ENCODE measurements at regions not wholly inside any gene's neighbourhood (a gene's known extent, or its start where the extent isn't known, plus 50 kb on each side); places are given as distances from the start of the nearest gene placed in this dataset.

DNA sequence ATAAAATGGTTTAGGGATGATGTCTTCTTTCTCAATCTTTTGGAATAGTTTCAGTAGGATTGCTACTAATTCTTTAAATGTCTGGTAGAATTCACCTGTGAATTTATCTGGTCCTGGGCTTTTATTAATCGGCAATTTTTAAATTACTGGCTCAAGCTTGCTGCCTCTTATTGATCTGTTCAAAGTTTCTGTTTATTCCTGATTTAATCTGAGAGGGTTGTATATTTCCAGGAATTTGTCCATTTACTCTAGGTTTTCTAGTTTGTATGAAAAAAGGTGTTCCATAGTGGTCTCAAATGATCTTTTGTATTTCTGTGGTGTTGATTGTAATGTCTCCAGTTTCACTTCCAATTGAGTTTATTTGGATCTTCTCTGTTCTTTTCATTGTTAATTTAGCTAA lies 617.8 kb downstream of the LTN1 start:
- Histone ChIP-seq H3K36me3 (ENCODE audit: insufficient read depth, low read length) (no peaks in the 10 kb centered on the region), H3K9ac (ENCODE audit: low read length) (no peak overlapping the region), H3K4me1 (ENCODE audit: insufficient read depth, low read length) (peaks cover 4% of the 10 kb centered on the region), H2AFZ (ENCODE audit: low read depth, low read length) (no peak overlapping the region), H3K79me2 (ENCODE audit: insufficient read depth, low read length) (no peaks in the 10 kb centered on the region), H3K4me2 (ENCODE audit: low read length) (no peak overlapping the region), H3K4me3 (ENCODE audit: insufficient read depth, low read depth, low read length) (no peak overlapping the region), H4K20me1 (ENCODE audit: insufficient read depth, low read length) (no peaks in the 10 kb centered on the region), H3K9me3 (ENCODE audit: insufficient read depth, low read depth, low read length) (no peaks in the 10 kb centered on the region), H3K27ac (ENCODE audit: low read depth, low read length) (no peak overlapping the region), H3K27me3 (ENCODE audit: insufficient read depth, low read length) (no peaks in the 10 kb centered on the region)
- Mint-ChIP-seq H3K4me1 (ENCODE audit: low read depth, unreplicated experiment) (no peaks in the 10 kb centered on the region), H3K27ac (ENCODE audit: unreplicated experiment) (no peak overlapping the region), H3K27me3 (ENCODE audit: low read depth, unreplicated experiment) (no peaks in the 10 kb centered on the region), H3K4me3 (ENCODE audit: unreplicated experiment) (no peak overlapping the region), H3K9me3 (ENCODE audit: unreplicated experiment) (peaks cover 1% of the 10 kb centered on the region), H3K36me3 (ENCODE audit: low read depth, unreplicated experiment) (no peaks in the 10 kb centered on the region)
- FAIRE-seq: no peak
- no peak for TF ChIP-seq EZH2 (IDR thresholded peaks at IDR 0.05; ENCODE audit: insufficient read depth, low read length)
- TF ChIP-seq, protein P1, sequence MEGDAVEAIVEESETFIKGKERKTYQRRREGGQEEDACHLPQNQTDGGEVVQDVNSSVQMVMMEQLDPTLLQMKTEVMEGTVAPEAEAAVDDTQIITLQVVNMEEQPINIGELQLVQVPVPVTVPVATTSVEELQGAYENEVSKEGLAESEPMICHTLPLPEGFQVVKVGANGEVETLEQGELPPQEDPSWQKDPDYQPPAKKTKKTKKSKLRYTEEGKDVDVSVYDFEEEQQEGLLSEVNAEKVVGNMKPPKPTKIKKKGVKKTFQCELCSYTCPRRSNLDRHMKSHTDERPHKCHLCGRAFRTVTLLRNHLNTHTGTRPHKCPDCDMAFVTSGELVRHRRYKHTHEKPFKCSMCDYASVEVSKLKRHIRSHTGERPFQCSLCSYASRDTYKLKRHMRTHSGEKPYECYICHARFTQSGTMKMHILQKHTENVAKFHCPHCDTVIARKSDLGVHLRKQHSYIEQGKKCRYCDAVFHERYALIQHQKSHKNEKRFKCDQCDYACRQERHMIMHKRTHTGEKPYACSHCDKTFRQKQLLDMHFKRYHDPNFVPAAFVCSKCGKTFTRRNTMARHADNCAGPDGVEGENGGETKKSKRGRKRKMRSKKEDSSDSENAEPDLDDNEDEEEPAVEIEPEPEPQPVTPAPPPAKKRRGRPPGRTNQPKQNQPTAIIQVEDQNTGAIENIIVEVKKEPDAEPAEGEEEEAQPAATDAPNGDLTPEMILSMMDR (IDR thresholded peaks at IDR 0.05; ENCODE audit: insufficient read depth, low read depth, low read length): no peak
- DNase-seq (ENCODE audit: low read depth): no peak

GRCh38 chr21:28371713-28372112 lies 621.0 kb downstream of the LTN1 start:
- DNase-seq (ENCODE audit: low read depth) (no peak), FAIRE-seq (no peak)
- Mint-ChIP-seq H3K9me3 (ENCODE audit: unreplicated experiment) (peaks cover 2% of the 10 kb centered on the region), H3K4me3 (ENCODE audit: unreplicated experiment) (no peak overlapping the region), H3K27me3 (ENCODE audit: low read depth, unreplicated experiment) (no peaks in the 10 kb centered on the region), H3K27ac (ENCODE audit: unreplicated experiment) (no peak overlapping the region), H3K36me3 (ENCODE audit: low read depth, unreplicated experiment) (no peaks in the 10 kb centered on the region), H3K4me1 (ENCODE audit: low read depth, unreplicated experiment) (peaks cover under 1% of the 10 kb centered on the region)
- Histone ChIP-seq H2AFZ (ENCODE audit: low read depth, low read length) (no peak overlapping the region), H3K27me3 (ENCODE audit: insufficient read depth, low read length) (no peaks in the 10 kb centered on the region), H3K9ac (ENCODE audit: low read length) (no peak overlapping the region), H3K79me2 (ENCODE audit: insufficient read depth, low read length) (no peaks in the 10 kb centered on the region), H3K9me3 (ENCODE audit: insufficient read depth, low read depth, low read length) (no peaks in the 10 kb centered on the region), H3K4me3 (ENCODE audit: insufficient read depth, low read depth, low read length) (no peak overlapping the region), H4K20me1 (ENCODE audit: insufficient read depth, low read length) (no peaks in the 10 kb centered on the region), H3K4me2 (ENCODE audit: low read length) (no peak overlapping the region), H3K4me1 (ENCODE audit: insufficient read depth, low read length) (peaks cover 4% of the 10 kb centered on the region), H3K36me3 (ENCODE audit: insufficient read depth, low read length) (no peaks in the 10 kb centered on the region), H3K27ac (ENCODE audit: low read depth, low read length) (no peak overlapping the region)
- TF ChIP-seq, protein P1 (IDR thresholded peaks at IDR 0.05; ENCODE audit: insufficient read depth, low read depth, low read length): no peak
- no peak for TF ChIP-seq EZH2 (IDR thresholded peaks at IDR 0.05; ENCODE audit: insufficient read depth, low read length)

GRCh38 chr21:28359300-28359699 lies 633.4 kb downstream of the LTN1 start:
- no peaks in the 10 kb centered on the region for H3K36me3 Mint-ChIP-seq (ENCODE audit: low read depth, unreplicated experiment)
- H3K4me3 ChIP-seq (ENCODE audit: insufficient read depth, low read depth, low read length): no peak overlapping the region
- no peaks in the 10 kb centered on the region for H3K9me3 Mint-ChIP-seq (ENCODE audit: unreplicated experiment)
- H3K27ac ChIP-seq (ENCODE audit: low read depth, low read length): no peak overlapping the region
- H3K4me2 ChIP-seq (ENCODE audit: low read length): no peak overlapping the region
- FAIRE-seq: no peak
- no peaks in the 10 kb centered on the region for H4K20me1 ChIP-seq (ENCODE audit: insufficient read depth, low read length)
- no peak for TF ChIP-seq EZH2 (IDR thresholded peaks at IDR 0.05; ENCODE audit: insufficient read depth, low read length)
- TF ChIP-seq, protein P1 (IDR thresholded peaks at IDR 0.05; ENCODE audit: insufficient read depth, low read depth, low read length): no peak
- no peak for DNase-seq (ENCODE audit: low read depth)
- H3K27ac Mint-ChIP-seq (ENCODE audit: unreplicated experiment): no peak overlapping the region
- no peaks in the 10 kb centered on the region for H3K79me2 ChIP-seq (ENCODE audit: insufficient read depth, low read length)
- H3K9me3 ChIP-seq (ENCODE audit: insufficient read depth, low read depth, low read length): no peaks in the 10 kb centered on the region
- no peaks in the 10 kb centered on the region for H3K27me3 Mint-ChIP-seq (ENCODE audit: low read depth, unreplicated experiment)
- no peak overlapping the region for H3K9ac ChIP-seq (ENCODE audit: low read length)
- no peaks in the 10 kb centered on the region for H3K27me3 ChIP-seq (ENCODE audit: insufficient read depth, low read length)
- no peaks in the 10 kb centered on the region for H3K4me1 ChIP-seq (ENCODE audit: insufficient read depth, low read length)
- H3K4me3 Mint-ChIP-seq (ENCODE audit: unreplicated experiment): no peak overlapping the region
- no peak overlapping the region for H2AFZ ChIP-seq (ENCODE audit: low read depth, low read length)
- H3K4me1 Mint-ChIP-seq (ENCODE audit: low read depth, unreplicated experiment): no peaks in the 10 kb centered on the region
- H3K36me3 ChIP-seq (ENCODE audit: insufficient read depth, low read length): no peaks in the 10 kb centered on the region
